RKO (cell line): ENCODE measurements at regions not wholly inside any gene's neighbourhood (a gene's known extent, or its start where the extent isn't known, plus 50 kb on each side); places are given as distances from the start of the nearest gene placed in this dataset.
"Not testable (repeated sequence)": the region's sequence is repeated elsewhere in the genome, so short reads cannot be mapped to it uniquely, and the experiment has no call there.

Source experiments
- DNase-seq: peaks from one replicate; pipeline ENCODE4 v3.0.0-alpha.2; 2016; ENCODE audit warnings: low spot score

DNA sequence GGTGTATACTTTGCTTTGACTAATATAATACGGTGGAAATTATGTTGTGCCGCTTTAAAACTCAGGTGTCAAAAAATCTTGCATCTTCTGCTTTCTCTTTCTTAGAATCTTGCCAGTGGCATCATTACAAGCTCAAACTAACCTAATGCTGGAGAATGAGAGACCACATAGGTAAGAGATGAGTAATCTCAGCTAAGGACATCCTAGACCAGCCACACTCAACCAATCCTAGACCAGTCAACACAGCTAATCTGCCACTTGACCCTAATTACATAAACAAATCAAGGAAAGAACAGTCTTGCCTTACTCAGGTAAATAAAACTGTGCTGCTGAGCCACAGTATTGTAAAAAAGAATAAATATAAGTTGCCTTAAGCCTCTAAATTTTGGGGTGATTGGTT lies 1323.9 kb upstream of the SPRY2 start:
- DNase-seq = no peak

DNA sequence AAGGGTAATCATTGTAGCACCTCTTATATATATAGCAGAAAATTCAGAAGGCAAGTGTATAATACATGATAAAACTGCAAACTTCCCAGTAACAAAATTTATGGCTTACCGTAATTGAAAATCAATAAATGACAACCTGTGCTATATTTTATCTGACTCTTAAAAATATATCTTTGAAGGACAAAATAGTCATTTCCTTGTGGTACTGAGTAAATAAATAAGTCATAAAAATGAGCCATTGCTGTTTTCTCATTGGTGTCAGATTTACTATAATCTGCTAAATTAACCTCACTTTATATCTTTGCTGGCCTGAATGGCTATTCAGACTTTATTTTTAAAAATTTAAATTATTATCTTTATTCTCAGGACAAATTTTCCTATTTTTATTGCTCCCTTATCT lies 1319.1 kb upstream of the SPRY2 start:
- DNase-seq = no peak

DNA sequence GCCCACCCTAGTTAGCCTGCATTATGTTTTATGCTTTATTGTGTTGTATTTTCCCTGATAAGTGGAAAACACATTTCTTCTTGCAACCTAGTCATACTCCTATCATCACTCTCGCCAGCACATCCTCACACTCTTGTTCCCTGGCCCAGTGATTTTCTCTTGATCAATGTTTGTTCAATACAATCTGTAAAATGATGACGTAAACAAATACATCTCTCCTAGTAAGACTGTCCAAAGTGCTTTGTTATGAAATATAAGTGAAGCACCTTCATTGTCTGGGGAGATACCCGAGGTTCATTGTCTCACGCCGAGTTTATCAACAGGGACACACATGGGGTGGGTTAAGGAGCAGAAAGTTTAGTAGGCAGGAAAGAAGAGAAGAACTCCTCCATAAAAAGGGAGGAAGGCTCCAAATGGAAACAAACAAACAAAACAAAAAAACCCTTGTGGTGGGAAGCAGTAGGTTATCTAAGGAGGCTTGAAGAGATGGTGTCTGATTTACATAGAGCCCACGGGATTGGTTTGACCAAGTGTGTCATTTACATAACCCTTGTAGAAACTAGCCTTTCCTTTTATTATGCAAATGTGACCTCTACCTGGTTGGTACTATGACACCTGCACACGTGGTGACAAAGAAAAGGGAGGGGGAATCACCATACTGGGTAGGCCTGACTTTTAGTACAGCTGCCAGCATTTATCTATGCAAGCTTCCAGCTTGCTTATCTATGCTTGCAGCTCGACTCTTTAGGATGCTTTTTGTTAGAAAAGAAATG lies 1317.9 kb upstream of the SPRY2 start:
- DNase-seq = no peak

DNA sequence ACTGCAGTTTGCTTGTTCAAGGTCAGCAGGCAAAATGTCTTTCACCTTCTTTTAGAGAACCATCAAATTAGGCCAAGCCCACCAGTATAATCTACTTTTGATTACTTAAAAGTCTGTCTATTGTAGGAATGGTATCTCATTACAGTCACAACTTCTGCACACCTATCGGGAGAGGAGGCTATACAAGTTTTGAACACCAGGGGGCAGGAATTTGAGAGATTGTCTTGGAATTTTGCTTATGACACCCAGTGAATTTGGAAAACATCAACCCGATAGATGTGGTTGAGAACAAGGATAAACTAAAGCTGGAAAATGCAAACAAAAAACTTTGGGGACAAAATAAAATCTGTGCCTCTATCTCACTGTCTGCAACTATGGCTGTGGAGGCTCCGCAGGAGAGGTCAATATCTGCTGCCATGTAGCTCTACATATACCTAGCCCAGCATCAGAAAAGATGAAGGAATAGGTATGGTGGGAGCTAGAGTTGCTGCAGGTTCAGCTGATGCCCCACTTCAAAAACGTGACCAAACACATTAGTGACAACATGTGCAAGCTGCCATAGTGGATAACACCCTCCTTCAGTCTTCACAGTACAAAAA lies 1299.2 kb upstream of the SPRY2 start:
- no peak for DNase-seq

DNA sequence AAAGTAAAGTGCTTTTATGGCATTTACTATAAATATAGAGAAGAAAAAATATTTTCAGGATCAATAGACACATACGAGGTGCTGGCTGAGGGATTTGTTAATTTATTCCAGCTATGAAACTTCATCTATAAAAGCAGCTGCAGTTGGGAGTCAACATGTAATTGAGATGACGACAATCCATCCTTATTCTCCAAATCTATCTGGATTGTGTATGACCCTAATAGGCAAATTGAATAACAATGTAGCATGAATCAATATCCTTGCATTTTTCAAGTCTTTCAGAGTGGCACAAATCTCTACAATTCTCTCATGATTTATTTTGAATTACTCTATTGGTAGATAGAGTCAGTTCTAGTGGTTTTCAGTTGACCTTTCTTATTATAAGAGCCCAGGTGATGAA lies 1296.5 kb upstream of the SPRY2 start:
- DNase-seq = no peak

DNA sequence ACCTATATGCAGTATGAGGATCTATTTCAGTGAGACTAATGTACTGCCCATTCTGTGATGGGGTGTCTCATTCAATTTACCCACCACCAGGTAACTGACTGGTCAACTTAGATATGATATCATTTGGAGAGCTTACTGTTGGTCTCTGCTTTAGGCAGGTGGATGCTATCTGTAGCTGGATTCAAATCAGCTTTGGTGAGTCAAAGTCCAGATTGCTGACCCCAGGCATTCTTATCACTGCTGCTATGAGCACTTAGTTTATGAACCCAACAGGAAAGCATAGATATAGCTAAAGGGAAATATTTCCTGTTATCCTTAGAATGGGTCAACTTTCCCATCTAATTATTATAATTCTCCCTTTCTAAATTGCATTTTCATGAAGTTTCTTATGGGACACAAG lies 1295.2 kb upstream of the SPRY2 start:
- no peak for DNase-seq

DNA sequence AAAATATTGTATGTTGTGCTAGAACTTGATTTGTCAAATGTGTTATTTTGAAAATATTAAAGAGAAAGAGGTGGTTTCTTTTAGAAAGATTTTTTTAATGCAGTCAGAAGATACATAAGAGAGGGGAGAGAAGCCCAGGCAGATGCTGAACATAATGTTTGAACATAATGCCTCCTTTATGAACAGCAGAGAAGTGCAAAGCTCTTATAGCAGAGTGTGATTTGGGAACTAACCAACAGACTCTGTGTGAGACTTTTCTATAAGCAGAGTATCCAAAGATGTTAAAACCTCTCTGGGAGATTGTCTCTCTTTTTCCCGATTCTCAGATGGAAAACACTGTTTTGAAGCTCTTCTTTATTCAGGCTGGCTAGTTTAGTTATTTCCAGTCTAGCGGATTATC lies 1274.1 kb upstream of the SPRY2 start:
- DNase-seq = no peak

DNA sequence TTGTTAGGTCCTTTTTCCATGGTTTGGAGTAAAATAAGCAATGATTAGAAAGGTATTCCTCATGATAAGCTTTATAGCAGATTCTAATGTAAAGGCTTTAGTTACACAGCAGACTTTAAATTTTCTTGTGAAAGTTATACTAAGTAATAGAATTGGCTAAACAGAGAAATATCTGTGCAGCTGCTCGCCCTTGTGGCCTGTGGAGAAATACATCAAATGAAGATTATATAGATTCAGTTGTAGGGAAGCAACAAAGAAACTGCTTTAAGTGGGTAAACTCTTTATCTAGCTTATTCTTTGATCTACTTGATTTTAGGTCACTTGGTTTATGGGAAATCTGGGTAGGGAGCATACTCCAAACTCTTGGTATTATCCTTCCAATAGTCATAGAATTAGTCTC lies 1269.7 kb upstream of the SPRY2 start:
- peak; percentile 5 for DNase-seq

DNA sequence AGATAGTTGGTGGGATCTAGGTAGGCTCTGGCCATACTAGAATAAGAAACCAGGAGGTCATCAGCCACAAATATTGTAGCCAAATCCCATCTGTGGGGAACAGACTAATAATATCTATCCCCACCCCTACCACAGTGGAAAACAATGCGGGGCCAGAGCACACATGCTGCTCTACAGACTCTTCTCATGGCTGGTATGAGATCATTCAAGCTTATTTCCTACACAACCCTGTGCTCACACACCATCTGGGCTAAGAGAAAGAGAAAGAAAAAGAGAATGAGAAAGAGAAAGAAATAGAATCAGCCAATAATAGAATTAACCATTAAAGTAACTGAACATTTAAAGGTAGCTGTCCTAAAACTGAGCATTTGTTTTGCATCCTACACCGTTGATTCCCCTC lies 1268.4 kb upstream of the SPRY2 start:
- no peak for DNase-seq

DNA sequence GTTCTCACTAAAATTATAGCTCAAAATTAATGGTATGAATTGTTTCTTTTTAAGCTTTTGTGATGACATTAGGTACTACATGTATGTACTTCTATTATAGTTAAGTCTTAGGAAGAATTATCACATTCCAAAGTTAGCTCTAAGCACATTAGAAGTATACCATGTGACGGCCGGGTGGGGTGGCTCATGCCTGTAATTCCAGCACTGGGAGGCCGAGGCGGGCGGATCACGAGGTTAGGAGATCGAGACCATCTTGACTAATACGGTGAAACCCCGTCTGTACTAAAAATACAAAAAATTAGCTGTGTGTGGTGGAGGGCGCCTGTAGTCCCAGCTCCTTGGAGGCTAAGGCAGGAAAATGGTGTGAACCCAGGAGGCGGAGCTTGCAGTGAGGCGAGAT lies 1265.1 kb upstream of the SPRY2 start:
- no peak for DNase-seq

DNA sequence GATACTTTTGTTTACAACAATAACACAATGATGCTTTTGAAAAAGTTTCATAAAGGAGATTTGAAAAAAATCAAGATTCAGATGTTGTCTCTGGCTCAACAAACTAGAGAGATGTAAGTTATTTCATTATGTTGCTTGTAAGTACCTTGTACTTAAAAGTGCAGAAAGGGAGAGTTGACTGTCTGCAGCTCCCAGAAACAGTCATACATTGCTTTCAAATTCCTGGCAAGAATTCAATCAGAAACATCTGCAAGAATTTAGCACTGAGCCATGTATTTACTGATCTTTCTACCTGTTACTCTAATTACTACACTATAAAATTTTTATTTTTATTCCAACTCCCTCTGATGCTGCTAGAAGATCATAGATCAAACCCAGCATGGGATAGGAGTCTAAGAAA lies 1261.3 kb upstream of the SPRY2 start:
- DNase-seq = no peak

DNA sequence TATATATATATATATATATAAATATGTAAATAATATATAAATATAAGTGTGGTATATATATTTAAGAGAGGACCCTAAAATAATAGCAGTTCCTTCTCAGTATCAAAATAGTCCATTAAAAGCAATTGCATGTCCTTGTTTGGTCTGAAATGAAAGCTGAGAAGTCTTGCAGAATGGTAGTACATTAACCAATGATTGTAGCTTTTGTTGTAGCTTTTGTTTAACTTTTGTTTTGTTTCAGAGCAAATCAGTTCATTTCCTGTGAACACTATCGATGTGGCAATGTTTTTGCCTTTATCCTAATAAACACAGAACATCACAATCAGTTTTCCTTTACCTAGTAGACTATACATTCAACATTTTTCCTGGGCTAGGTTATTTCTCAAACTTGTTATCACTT lies 1256.2 kb upstream of the SPRY2 start:
- DNase-seq = no peak

DNA sequence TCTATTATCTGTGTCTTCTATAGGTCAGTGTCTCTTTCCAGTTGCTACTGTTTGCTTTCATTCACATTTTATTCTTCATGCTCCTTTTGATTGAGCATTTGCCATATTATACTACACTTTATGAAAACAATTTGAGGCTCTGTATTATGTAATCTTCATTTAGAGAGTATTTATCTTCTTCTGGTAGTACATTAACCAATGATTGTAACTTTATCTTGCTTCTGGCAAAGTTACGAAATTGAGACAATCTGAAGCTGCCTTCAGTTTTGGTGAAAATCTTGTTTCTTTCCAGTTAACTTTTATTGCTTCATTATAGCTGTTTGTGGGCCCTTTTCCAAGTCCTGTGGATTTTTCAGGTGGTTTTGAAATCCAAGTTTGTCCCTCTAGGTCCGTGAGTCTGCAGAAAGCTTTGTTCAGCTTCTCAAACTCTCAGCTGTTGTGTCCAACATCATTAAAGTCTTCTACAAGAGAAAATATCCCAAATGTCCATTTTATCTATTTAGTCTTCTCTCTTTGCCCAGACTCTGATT lies 1255.4 kb upstream of the SPRY2 start:
- no peak for DNase-seq

DNA sequence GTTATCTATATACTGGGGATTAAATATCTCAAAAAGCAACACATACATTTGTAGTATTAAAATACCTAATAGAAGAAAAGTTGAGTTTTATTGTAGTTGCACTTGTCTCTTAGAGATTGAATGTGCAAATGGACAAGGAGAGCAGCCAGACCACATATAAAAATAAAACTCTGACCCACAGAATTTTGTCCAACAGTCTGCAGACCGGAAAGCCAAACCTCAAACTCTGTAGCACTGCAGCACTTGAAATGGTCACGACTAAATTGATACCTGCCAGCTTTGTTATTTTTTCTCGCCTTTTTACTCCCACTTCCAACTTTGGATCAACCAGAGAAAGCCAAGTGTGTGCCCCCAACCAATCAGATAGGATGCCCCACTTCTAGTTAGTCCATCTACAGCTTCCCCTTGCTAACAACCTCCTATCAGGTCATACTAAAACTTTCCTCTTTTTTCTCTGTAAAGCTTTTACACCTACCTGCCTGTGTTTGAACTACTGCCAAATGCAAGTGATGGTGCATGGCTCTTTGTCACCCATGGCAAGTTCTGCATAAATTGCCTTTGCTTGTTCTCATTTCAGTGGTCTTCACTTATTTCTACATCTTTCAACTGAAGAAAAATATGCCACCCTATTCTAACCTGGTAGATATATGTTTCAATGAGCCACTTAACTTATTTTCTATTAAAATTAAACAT lies 1250.7 kb upstream of the SPRY2 start:
- no peak for DNase-seq

DNA sequence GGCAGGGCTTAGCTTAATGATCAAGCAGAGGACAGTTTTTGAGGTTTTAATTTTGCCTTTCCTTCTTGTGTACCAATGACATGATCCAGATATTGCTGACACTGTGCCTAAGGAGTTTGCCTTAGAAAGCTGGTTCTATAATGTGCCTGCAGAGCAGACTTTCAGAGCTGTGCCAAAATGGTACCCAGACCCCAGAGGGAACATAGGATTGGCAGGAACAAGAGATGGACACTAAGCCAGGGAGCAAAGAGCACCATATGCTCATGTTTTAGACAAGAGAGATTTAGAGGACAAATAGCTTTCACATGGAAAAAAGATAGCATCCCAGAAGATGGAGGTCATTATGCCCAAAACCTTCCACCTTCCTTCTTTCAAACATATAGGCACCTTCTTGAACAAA lies 1241.5 kb upstream of the SPRY2 start:
- no peak for DNase-seq

DNA sequence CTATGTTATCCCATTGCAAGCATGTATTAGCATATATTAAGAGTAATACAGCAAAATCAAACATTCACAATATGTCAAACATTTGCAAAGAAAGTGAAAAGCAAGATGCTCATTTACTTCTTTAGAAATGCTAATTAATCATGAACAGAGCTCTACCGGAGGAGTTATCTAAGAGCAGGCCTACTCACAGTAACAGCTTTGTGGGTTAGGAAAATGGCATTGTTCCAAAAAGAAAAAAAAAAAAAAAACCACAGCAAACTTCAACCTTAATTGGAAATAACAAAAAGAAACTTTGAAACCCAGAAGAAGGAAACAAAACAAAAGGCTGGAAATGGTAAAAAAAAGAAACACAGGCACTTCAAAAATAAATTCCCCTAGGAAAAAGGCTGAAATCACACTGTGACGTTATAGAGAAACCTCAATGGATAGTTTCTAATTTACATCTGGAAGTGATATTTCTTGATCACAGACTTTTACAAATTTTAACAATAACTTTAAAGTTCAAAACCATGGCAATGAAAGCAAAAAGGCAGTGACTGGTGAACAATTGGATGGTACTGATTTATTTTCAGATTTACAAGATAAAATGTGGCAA lies 1236.8 kb upstream of the SPRY2 start:
- no peak for DNase-seq

DNA sequence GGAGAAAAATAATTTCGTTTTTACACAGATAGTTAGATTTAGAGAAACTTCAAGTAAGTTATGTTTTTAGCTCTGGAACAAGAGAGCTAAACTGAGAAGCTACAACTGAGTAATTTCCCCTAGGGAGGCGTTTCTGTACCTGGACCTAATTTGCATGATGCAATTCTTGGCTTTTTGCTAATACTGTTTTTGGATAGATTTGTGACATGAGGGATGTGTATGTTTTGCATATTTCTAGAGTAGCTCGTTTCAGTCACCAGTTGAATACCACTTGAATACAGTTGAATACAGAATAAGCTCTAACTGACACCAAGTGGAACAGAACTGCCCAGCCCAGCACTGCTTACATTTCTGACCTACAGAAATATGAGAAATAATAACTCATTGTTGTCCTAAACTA lies 1227.9 kb upstream of the SPRY2 start:
- no peak for DNase-seq

DNA sequence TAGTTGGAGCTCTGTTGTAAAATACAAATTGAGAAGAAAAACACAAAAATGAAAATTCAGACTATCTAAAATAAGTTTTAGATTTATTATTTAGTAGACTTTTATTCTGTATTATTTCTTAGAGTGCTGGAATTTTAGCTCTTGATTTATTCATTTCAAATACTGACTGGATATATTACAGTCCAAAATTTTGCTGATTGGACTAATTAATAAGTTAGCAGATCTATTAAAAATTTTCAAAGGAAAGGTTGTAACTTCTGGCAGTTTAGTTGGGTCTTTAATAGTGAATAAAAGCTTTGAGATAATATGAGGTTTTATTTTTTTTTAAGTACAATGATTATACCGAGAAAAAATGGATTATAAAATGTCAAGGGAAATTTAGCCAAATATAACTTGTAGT lies 1224.9 kb upstream of the SPRY2 start:
- DNase-seq = no peak

DNA sequence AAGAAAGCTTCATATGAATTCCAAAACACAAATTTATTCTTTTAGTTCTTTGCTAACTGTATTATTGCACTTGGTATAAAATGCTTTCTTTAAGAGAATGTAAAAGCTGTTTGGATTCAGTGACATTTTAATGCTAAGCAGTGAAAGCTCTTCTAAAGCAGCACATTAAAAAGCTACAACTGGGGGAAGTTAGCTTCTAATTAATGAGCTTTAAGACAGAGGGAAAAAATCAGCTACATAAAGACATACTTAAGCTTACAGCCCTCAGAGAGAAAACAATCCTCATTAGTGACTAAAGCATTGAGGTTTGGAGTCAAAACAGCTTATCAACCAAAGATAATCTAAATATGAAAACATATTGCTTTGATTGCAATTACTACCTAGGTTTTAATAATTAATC lies 1222.2 kb upstream of the SPRY2 start:
- DNase-seq = no peak

DNA sequence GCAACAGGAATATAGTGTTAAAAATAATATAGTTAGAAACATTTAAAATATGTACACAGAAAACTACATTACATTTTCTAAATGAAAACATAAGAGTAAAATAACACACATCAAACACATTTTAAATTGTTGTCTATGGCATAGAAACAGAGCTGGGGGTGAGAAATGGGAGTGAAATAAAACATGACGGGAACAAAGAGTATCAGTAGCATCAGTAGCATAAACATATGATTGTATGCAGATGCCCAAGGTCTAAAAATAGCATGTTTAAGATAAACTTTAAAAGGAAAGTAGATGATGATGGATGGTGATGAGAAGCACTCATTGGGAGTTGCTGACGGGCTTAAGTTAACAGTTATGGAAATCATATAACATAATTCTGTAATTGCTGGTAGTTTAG lies 1221.7 kb upstream of the SPRY2 start:
- DNase-seq = no peak

DNA sequence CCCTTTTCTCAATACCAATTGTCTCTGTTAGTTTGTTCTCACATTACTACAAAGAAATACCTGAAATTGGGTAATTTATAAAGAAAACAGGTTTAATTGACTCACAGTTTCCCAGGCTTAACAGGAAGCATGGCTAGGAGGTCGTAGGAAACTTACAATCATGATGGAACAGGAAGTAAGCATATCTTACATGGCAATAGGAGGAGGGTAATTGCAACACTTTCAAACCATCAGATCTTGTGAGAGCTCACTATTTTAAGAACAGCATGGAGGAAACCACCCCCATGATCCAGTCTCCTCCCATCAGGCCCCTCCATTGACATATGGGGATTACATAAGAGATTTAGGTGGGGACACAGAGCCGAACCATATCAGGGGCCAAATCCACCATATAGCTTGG lies 1210.1 kb upstream of the SPRY2 start:
- no peak for DNase-seq

DNA sequence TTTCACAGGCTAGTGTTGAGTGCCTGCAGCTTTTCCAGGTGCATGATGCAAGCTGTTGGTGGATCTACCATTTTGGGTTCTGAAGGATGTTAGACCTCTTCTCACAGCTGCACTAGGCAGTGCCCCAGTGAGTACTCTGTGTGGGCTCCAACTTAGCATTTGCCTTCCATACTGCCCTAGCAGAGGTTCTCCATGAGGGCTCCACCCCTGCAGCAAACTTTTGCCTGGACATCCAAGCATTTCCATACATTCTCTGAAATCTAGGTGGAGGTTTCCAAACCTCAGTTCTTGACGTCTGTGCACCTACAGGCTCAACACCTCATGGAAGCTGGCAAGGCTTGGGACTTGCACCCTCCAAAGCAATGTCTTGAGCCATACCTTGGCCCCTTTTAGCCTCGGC lies 1205.4 kb upstream of the SPRY2 start:
- DNase-seq = not testable (repeated sequence)

DNA sequence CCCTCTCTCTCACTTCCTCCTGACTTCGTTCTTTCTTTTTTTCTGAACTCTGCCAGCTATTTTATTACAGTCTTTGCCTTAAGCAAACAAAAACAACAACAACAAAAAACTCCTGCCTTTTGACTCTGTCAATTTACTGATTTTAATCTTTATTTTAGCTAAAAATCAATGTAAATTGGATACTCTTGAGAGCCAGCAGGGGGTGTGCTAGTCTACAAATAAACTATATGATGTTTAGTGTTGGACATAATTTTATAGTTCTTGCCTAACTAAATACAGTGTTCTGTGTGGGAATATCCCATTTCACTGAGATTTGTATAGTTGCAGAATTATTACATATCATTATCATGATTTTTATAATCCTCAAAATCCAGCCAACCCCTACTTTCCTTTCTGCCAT lies 1199.9 kb upstream of the SPRY2 start:
- DNase-seq = peak; percentile 27
